ENCODE measurements at regions not wholly inside any gene's neighbourhood (a gene's known extent, or its start where the extent isn't known, plus 50 kb on each side); places are given as distances from the start of the nearest gene placed in this dataset.

DNA sequence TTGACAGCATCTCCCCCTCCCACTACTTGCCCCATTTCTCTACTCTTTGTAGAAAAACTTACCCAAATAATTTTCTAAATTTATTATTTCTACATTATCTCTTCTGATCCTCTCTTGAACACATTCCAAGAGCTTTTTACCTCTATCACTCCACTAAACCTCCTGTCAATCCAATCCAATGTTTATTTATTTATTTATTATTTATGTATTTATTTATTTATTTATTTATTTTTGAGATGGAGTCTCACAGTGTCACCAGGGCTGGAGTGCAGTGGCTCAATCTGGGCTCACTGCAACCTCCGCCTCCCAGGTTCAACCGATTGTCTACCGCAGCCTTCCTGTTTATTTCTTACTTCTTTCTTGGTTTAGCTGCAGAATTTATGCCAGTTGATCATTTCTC, 178.5 kb upstream of the GAS1 start:
- H3K9me3 ChIP-seq, result no peaks in the 10 kb centered on the region
- WGBS, 2 donors, result 90 to 97% methylated on average over 3 of the region's 3 CpGs
- no peaks in the 10 kb centered on the region for H3K36me3 ChIP-seq
- no peaks in the 10 kb centered on the region for H3K27me3 ChIP-seq
- TF ChIP-seq POLR2A (IDR thresholded peaks at IDR 0.05), result no peak
- TF ChIP-seq, protein P1, sequence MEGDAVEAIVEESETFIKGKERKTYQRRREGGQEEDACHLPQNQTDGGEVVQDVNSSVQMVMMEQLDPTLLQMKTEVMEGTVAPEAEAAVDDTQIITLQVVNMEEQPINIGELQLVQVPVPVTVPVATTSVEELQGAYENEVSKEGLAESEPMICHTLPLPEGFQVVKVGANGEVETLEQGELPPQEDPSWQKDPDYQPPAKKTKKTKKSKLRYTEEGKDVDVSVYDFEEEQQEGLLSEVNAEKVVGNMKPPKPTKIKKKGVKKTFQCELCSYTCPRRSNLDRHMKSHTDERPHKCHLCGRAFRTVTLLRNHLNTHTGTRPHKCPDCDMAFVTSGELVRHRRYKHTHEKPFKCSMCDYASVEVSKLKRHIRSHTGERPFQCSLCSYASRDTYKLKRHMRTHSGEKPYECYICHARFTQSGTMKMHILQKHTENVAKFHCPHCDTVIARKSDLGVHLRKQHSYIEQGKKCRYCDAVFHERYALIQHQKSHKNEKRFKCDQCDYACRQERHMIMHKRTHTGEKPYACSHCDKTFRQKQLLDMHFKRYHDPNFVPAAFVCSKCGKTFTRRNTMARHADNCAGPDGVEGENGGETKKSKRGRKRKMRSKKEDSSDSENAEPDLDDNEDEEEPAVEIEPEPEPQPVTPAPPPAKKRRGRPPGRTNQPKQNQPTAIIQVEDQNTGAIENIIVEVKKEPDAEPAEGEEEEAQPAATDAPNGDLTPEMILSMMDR (IDR thresholded peaks at IDR 0.05), result no peak
- H3K4me3 ChIP-seq, result no peak overlapping the region
- intact Hi-C loops (cut with DNase I), result no loop called here
- H3K4me1 ChIP-seq, result peaks cover 0 to 12% (median 9%) of the 10 kb centered on the region in 3 donors
- no peak for DNase-seq
- H3K27ac ChIP-seq, result no peak overlapping the region

DNA sequence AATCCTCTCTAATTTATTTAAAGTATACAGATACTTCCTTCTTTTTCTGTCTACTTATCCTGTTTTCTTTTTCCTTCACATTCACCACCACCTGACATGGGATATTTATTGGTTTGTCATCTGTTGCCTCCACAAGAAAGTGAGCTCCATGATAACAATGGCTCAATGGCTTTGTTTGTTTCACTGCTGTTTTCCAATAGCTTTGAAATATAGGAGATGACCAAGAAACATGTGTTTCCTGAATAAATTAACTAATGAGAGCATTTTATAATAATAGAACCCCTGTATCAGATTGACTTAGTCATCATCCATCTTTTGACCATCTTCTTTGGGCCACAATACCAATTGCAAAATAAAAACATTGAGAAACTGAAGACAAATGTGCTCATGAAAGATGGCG, 180.2 kb upstream of the GAS1 start:
- H3K4me1 ChIP-seq, result peaks cover 0 to 9% (median 8%) of the 10 kb centered on the region in 3 donors
- 79 to 95% methylated on average over 1 of the region's 1 CpG for WGBS, 2 donors
- H3K27me3 ChIP-seq, result no peaks in the 10 kb centered on the region
- H3K27ac ChIP-seq, result no peak overlapping the region
- DNase-seq, result no peak
- no peak overlapping the region for H3K4me3 ChIP-seq
- H3K9me3 ChIP-seq, result no peaks in the 10 kb centered on the region
- intact Hi-C loops (cut with DNase I), result no loop called here
- H3K36me3 ChIP-seq, result no peaks in the 10 kb centered on the region
- no peak for TF ChIP-seq POLR2A (IDR thresholded peaks at IDR 0.05)
- TF ChIP-seq, protein P1 (IDR thresholded peaks at IDR 0.05), result no peak

DNA sequence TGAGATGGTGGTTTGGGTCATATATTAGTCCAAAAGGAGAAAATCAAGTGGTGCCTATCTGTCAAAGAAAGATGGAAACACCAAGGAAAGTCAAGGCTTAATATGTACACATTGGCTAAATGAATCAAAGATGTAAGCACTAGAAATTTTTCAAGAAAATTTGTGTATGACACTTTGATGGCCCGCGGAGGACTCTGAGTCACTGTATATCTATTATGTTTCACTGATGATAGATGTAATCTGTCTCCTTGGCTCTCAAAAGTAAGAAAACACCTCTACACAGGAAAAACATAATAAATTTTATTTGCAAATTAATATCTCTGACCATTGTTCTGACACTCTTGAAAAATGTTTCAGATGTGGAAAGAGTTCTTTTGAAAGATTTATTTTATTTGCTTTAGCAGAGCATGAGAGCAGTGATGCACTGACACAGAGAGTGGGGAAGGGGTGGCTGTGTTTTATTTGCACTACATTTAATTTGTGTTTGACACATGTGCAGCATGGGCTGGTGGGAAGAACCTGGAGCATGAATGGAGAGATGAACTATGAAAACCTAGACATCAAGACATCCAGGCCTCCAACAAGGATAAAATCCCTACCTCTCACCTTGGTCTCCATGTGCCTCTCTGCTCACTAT, 180.8 kb upstream of the GAS1 start:
- Histone ChIP-seq H3K9me3 (no peaks in the 10 kb centered on the region), H3K27me3 (no peaks in the 10 kb centered on the region), H3K36me3 (no peaks in the 10 kb centered on the region), H3K27ac (no peak overlapping the region), H3K4me1 (peaks cover 0 to 4% (median 3%) of the 10 kb centered on the region in 3 donors), H3K4me3 (no peak overlapping the region)
- DNase-seq, result no peak
- TF ChIP-seq POLR2A (IDR thresholded peaks at IDR 0.05), result no peak
- TF ChIP-seq, protein P1 (IDR thresholded peaks at IDR 0.05), result no peak
- intact Hi-C loops (cut with DNase I), result no loop called here
- 78 to 92% methylated on average over 2 of the region's 2 CpGs for WGBS, 2 donors

DNA sequence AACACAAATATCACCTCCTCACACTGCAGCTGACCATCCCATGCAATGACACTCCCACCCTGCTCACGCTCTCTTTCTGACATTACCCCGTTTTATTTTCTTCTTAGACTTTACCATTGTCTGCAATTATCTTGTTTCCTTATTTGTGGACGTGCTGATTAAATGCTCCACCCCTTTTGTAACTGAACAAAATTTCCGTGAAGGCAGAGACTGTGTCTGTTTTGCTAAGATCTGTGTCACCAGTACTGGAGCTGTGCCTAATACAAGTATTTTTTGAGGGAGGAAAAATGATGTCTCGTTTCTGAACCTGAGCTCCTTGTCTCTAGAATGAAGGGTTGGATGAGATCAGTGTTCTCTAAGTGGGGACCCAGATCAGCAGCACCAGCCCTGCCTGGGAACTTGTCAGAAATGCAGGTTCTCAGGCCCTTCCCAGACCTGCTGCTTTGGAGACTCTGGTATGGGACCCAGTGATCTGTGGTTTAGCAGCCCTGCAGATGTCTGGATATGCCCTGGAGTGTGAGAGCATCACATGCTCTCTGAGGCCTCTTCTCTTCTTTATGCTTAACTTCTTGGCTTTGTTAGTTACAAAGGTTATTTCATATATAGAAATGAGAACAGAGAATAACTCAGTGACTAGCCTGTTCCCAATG, 181.7 kb upstream of the GAS1 start:
- Histone ChIP-seq H3K27me3 (no peaks in the 10 kb centered on the region), H3K4me3 (no peak overlapping the region), H3K36me3 (no peaks in the 10 kb centered on the region), H3K4me1 (no peaks in the 10 kb centered on the region), H3K9me3 (no peaks in the 10 kb centered on the region), H3K27ac (no peak overlapping the region)
- TF ChIP-seq, protein P1 (IDR thresholded peaks at IDR 0.05), result no peak
- TF ChIP-seq POLR2A (IDR thresholded peaks at IDR 0.05), result no peak
- 68 to 77% methylated on average over 5 of the region's 5 CpGs for WGBS, 2 donors
- no peak for DNase-seq
- intact Hi-C loops (cut with DNase I), result no loop called here

DNA sequence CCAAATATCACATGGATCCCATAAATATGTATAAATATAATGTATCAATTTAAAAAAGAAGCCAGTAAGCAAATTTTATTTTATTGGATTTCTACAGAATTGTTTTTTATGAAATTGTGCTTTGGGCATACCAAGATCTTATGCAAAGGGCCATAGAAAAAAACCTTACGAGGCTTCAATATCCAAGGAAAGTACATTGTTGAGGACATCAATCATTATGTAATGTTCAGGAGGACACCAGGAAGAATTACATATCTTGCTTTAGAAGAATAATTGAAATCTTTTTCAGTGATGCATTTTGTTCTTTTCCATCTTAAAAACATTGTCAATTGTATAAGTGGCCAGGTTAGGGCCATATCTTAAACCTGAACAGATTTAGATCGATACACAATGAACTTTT, 187.8 kb upstream of the GAS1 start:
- Histone ChIP-seq H3K4me3 (no peak overlapping the region), H3K4me1 (no peaks in the 10 kb centered on the region), H3K27ac (no peak overlapping the region), H3K27me3 (peaks cover 0 to 4% (median 0%) of the 10 kb centered on the region in 4 donors), H3K36me3 (no peaks in the 10 kb centered on the region), H3K9me3 (no peaks in the 10 kb centered on the region)
- TF ChIP-seq, protein P1 (IDR thresholded peaks at IDR 0.05), result no peak
- no peak for TF ChIP-seq POLR2A (IDR thresholded peaks at IDR 0.05)
- no peak for DNase-seq
- WGBS, 2 donors, result 87 to 90% methylated on average over 2 of the region's 2 CpGs
- intact Hi-C loops (cut with DNase I), result no loop called here
